ENCODE measurements at regions not wholly inside any gene's neighbourhood (a gene's known extent, or its start where the extent isn't known, plus 50 kb on each side); places are given as distances from the start of the nearest gene placed in this dataset.

DNA sequence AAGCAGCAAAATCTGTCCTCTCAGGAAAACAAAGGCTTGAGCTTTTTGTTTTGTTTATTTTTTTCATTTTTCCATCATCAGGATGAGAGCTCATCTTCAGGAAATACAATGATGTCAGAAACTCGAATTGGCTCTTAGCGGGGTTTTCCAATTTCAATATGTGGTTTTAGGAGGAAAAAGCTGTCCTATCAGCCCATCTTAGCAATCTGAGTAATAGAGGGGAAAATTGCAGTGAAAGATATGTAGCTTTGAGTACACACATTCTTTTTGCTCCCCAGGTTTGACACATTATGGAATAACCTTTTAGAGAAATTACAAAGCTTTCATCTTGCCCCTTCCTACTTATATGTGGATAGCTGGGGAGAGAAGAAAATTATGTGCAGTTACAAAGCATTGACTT lies 113.6 kb upstream of the MYO3A start:
- TF ChIP-seq POLR2A (IDR thresholded peaks at IDR 0.05), result no peak
- no peak for TF ChIP-seq POLR2AphosphoS5 (IDR thresholded peaks at IDR 0.05)
- TF ChIP-seq, protein P1, sequence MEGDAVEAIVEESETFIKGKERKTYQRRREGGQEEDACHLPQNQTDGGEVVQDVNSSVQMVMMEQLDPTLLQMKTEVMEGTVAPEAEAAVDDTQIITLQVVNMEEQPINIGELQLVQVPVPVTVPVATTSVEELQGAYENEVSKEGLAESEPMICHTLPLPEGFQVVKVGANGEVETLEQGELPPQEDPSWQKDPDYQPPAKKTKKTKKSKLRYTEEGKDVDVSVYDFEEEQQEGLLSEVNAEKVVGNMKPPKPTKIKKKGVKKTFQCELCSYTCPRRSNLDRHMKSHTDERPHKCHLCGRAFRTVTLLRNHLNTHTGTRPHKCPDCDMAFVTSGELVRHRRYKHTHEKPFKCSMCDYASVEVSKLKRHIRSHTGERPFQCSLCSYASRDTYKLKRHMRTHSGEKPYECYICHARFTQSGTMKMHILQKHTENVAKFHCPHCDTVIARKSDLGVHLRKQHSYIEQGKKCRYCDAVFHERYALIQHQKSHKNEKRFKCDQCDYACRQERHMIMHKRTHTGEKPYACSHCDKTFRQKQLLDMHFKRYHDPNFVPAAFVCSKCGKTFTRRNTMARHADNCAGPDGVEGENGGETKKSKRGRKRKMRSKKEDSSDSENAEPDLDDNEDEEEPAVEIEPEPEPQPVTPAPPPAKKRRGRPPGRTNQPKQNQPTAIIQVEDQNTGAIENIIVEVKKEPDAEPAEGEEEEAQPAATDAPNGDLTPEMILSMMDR (IDR thresholded peaks at IDR 0.05), result no peak
- TF ChIP-seq EP300 (IDR thresholded peaks at IDR 0.05; ENCODE audit: low read depth), result no peak
- DNase-seq, result no peak
- no peak overlapping the region for H3K4me3 ChIP-seq
- no peaks in the 10 kb centered on the region for H3K36me3 ChIP-seq
- WGBS, 2 donors (ENCODE audit: low coverage in 1 of 2), result 55 to 62% methylated on average over 2 of the region's 2 CpGs
- H3K27ac ChIP-seq, result no peak overlapping the region
- H3K4me1 ChIP-seq, result no peaks in the 10 kb centered on the region
- no peaks in the 10 kb centered on the region for H3K27me3 ChIP-seq
- in situ Hi-C loops (cut with MboI; ENCODE audit: low pct_ligation_motif_present in 1 of 4, low pct_unique_long_range_greater_than_20kb in 1 of 4, low sequenced_read_pairs in 3 of 4), result no loop called here
- H3K9me3 ChIP-seq, result no peaks in the 10 kb centered on the region
- intact Hi-C loops (cut with DNase I; ENCODE audit: low total_unique reads), result no loop called here

DNA sequence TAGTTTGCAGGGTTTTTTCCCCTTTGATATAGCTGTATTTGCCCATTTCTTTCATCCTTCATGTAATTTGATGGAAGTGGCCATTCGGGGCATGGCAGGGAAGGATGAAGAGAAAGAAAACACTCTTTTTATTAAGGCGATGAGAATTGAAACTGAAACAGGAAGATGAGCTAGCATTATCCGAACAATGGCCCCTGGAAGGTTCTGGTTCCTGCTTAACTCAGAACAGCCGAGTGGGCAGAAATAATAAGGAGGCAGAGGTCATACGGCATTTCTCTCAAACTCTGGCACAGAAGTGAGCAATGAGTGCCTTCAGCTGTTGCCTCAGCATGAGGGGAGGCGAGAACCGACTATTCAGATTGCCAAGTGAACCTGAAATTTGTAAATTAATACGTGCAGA lies 113.2 kb upstream of the MYO3A start:
- Histone ChIP-seq H3K4me3 (no peak overlapping the region), H3K9me3 (no peaks in the 10 kb centered on the region), H3K27ac (no peak overlapping the region), H3K4me1 (no peaks in the 10 kb centered on the region), H3K36me3 (no peaks in the 10 kb centered on the region), H3K27me3 (no peaks in the 10 kb centered on the region)
- 47 to 69% methylated on average over 8 of the region's 8 CpGs for WGBS, 2 donors (ENCODE audit: low coverage in 1 of 2)
- no peak for TF ChIP-seq POLR2AphosphoS5 (IDR thresholded peaks at IDR 0.05)
- TF ChIP-seq, protein P1 (IDR thresholded peaks at IDR 0.05), result no peak
- no peak for TF ChIP-seq POLR2A (IDR thresholded peaks at IDR 0.05)
- no peak for TF ChIP-seq EP300 (IDR thresholded peaks at IDR 0.05; ENCODE audit: low read depth)
- in situ Hi-C loops (cut with MboI; ENCODE audit: low pct_ligation_motif_present in 1 of 4, low pct_unique_long_range_greater_than_20kb in 1 of 4, low sequenced_read_pairs in 3 of 4) (no loop called here), intact Hi-C loops (cut with DNase I; ENCODE audit: low total_unique reads) (no loop called here)
- no peak for DNase-seq

DNA sequence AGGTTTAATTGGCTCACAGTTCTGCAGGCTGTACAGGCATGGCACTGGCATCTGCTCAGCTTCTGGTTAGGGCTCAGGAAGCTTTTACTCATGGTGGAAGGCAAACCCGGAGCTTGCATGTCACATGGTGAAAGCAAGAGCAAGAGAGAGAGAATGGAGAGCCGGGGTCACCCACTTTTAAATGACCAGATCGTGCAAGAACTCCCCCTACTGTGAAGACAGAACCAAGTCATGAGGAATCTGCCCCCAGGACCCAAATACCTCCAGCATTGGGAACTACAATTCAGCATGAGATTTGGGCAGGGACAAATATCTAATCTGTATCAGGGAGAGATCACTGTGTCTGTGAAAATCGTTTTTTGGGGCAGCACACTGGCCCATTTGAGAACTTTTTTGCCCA lies 110.0 kb upstream of the MYO3A start:
- no peaks in the 10 kb centered on the region for H3K36me3 ChIP-seq
- H3K27ac ChIP-seq, result no peak overlapping the region
- no peaks in the 10 kb centered on the region for H3K9me3 ChIP-seq
- in situ Hi-C loops (cut with MboI; ENCODE audit: low pct_ligation_motif_present in 1 of 4, low pct_unique_long_range_greater_than_20kb in 1 of 4, low sequenced_read_pairs in 3 of 4), result no loop called here
- H3K27me3 ChIP-seq, result no peaks in the 10 kb centered on the region
- no peaks in the 10 kb centered on the region for H3K4me1 ChIP-seq
- TF ChIP-seq POLR2AphosphoS5 (IDR thresholded peaks at IDR 0.05) (no peak), POLR2A (IDR thresholded peaks at IDR 0.05) (no peak)
- intact Hi-C loops (cut with DNase I; ENCODE audit: low total_unique reads), result no loop called here
- DNase-seq, result no peak
- H3K4me3 ChIP-seq, result no peak overlapping the region
- 33 to 51% methylated on average over 2 to 4 of the region's 4 CpGs for WGBS, 2 donors (ENCODE audit: low coverage in 1 of 2)

DNA sequence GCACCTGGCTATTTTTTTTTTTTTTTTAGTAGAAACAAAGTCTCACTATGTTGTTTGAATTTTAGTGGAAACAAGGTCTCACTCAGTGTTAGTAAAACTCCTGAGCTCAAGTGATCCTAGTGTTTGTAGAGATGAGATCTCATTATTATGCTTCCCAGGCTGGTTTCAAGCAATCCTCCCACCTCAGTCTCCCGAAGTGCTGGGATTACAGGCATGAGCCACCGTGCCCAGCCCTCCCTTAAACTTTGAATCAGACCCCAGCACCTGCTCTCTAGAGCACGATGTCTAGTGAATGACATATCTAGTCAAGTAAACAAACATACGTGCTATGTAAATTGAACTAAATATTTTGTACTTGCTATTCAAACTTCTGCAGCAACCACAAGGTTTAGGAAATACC lies 105.6 kb upstream of the MYO3A start:
- Histone ChIP-seq H3K36me3 (no peaks in the 10 kb centered on the region), H3K4me1 (no peaks in the 10 kb centered on the region), H3K9me3 (no peaks in the 10 kb centered on the region), H3K27me3 (no peaks in the 10 kb centered on the region), H3K4me3 (no peak overlapping the region), H3K27ac (no peak overlapping the region)
- WGBS, 2 donors (ENCODE audit: low coverage in 1 of 2), result 31 to 33% methylated on average over 2 to 4 of the region's 4 CpGs
- no peak for DNase-seq
- TF ChIP-seq, protein P1 (IDR thresholded peaks at IDR 0.05), result no peak
- TF ChIP-seq EP300 (IDR thresholded peaks at IDR 0.05; ENCODE audit: low read depth), result no peak
- TF ChIP-seq POLR2AphosphoS5 (IDR thresholded peaks at IDR 0.05), result no peak
- TF ChIP-seq POLR2A (IDR thresholded peaks at IDR 0.05), result no peak
- intact Hi-C loops (cut with DNase I; ENCODE audit: low total_unique reads) (no loop called here), in situ Hi-C loops (cut with MboI; ENCODE audit: low pct_ligation_motif_present in 1 of 4, low pct_unique_long_range_greater_than_20kb in 1 of 4, low sequenced_read_pairs in 3 of 4) (no loop called here)

DNA sequence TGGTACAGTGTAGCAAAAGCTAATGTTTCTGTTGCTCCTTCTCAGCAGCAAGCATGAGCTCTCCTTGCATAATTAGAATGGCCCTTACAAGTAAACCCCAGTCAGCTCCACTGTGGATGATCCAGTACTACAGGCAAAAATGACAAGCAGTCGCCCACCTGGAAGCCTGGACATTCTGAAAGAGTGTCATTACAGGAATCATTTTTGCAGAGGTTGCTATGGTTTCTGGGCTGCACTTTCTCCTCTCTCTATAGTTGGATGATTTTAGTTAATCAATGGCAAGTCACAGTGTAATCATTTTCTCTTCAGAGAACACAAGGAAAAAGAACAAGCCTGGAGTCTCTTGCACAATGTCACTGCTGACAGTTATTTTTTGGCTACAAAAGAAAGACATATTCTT lies 102.9 kb upstream of the MYO3A start:
- H3K27ac ChIP-seq, result no peak overlapping the region
- no peaks in the 10 kb centered on the region for H3K36me3 ChIP-seq
- H3K9me3 ChIP-seq, result no peaks in the 10 kb centered on the region
- DNase-seq, result no peak
- 71% methylated on average over 1 of the region's 1 CpG; no CpG with 5 or more reads in 1 of the 2 donors for WGBS, 2 donors (ENCODE audit: low coverage in 1 of 2)
- H3K4me1 ChIP-seq, result no peaks in the 10 kb centered on the region
- in situ Hi-C loops (cut with MboI; ENCODE audit: low pct_ligation_motif_present in 1 of 4, low pct_unique_long_range_greater_than_20kb in 1 of 4, low sequenced_read_pairs in 3 of 4) (no loop called here), intact Hi-C loops (cut with DNase I; ENCODE audit: low total_unique reads) (no loop called here)
- H3K27me3 ChIP-seq, result no peaks in the 10 kb centered on the region
- no peak overlapping the region for H3K4me3 ChIP-seq
- TF ChIP-seq POLR2A (IDR thresholded peaks at IDR 0.05), result no peak
- TF ChIP-seq, protein P1 (IDR thresholded peaks at IDR 0.05), result no peak
- TF ChIP-seq EP300 (IDR thresholded peaks at IDR 0.05; ENCODE audit: low read depth), result no peak
- no peak for TF ChIP-seq POLR2AphosphoS5 (IDR thresholded peaks at IDR 0.05)
